Neural cell (in vitro differentiated cells): ENCODE measurements at regions not wholly inside any gene's neighbourhood (a gene's known extent, or its start where the extent isn't known, plus 50 kb on each side); places are given as distances from the start of the nearest gene placed in this dataset.

Source experiments
- CTCF ChIP-seq: fragments of 450-650 bp; IDR thresholded peaks from 2 replicates; pipeline ENCODE4 v1.5.1; 2014; ENCODE audit warnings: antibody characterized with exemption, mild to moderate bottlenecking, moderate library complexity; ENCODE audit not compliant: poor library complexity, severe bottlenecking
- EP300 ChIP-seq: fragments of 450-650 bp; conservative IDR thresholded peaks from 2 replicates; pipeline ENCODE4 v1.6.1; 2014; ENCODE audit warnings: antibody characterized with exemption, mild to moderate bottlenecking, moderate library complexity; ENCODE audit not compliant: poor library complexity, severe bottlenecking
- EZH2 ChIP-seq: fragments of 200-600, 300-800 bp; shearing (Covaris generic), sonication (generic); IDR thresholded peaks from 2 replicates; pipeline ENCODE4 v1.6.1; 2014; ENCODE audit warnings: antibody characterized with exemption, low read length, borderline replicate concordance, mild to moderate bottlenecking; ENCODE audit not compliant: insufficient read depth, poor library complexity, severe bottlenecking
- MXI1 ChIP-seq: fragments of 450-650 bp; conservative IDR thresholded peaks from 2 replicates; pipeline ENCODE4 v1.6.1; 2014; ENCODE audit warnings: antibody characterized with exemption, mild to moderate bottlenecking; ENCODE audit not compliant: poor library complexity, severe bottlenecking
- POLR2AphosphoS5 ChIP-seq: IDR thresholded peaks from 2 replicates; pipeline ENCODE4 v1.6.1; 2012
- RAD21 ChIP-seq: fragments of 450-650 bp; conservative IDR thresholded peaks from 2 replicates; pipeline ENCODE4 v1.6.1; 2014; ENCODE audit warnings: antibody characterized with exemption, mild to moderate bottlenecking, moderate library complexity
- REST ChIP-seq: IDR thresholded peaks from 2 replicates; pipeline ENCODE4 v1.6.1; 2012; ENCODE audit warnings: borderline replicate concordance
- SMC3 ChIP-seq: fragments of 450-650 bp; conservative IDR thresholded peaks from 2 replicates; pipeline ENCODE4 v1.6.1; 2014; ENCODE audit warnings: antibody characterized with exemption, mild to moderate bottlenecking, moderate library complexity; ENCODE audit not compliant: poor library complexity
- TAF1 ChIP-seq: IDR thresholded peaks from 2 replicates; pipeline ENCODE4 v1.6.1; 2012; ENCODE audit warnings: low read depth

GRCh38 chr6:49370518-49370917 lies 92.5 kb downstream of the MMUT start:
- TF ChIP-seq MXI1 (no peak), RAD21 (no peak), EZH2 (no peak), CTCF (no peak), EP300 (no peak), POLR2AphosphoS5 (no peak), SMC3 (no peak), TAF1 (no peak), REST (no peak)
